B cell (primary cell): ENCODE measurements at regions not wholly inside any gene's neighbourhood (a gene's known extent, or its start where the extent isn't known, plus 50 kb on each side); places are given as distances from the start of the nearest gene placed in this dataset.
"Not testable (repeated sequence)": the region's sequence is repeated elsewhere in the genome, so short reads cannot be mapped to it uniquely, and the experiment has no call there.

ENCODE experiments used
- ATAC-seq: fragments of 200-7000 bp; cut with Tn5 transposase; one replicate; pipeline ENCODE4 v1.10.0; 2021; ENCODE audit warnings: low read depth, mild to moderate bottlenecking, moderate number of reproducible peaks, moderate library complexity
- CTCF ChIA-PET: fragments of 350-600 bp; sonication (Branson Sonifier 250); formaldehyde crosslinking; loops from one replicate; lab custom pipeline; 2021; ENCODE audit warnings: antibody characterized with exemption, inconsistent platforms; lab: Charles Lee
- POLR2A ChIA-PET: fragments of 350-600 bp; sonication (Branson Sonifier 250); formaldehyde crosslinking; loops from one replicate; lab custom pipeline; 2021; ENCODE audit warnings: antibody characterized with exemption; lab: Charles Lee
- DNase-seq: peaks from one replicate; pipeline ENCODE4 v3.0.0; 2013
- H2AFZ ChIP-seq: 2 replicates; pipeline ENCODE4 v1.6.1; 2012; ENCODE audit warnings: mild to moderate bottlenecking, low read depth, low read length; ENCODE audit not compliant: insufficient read depth, poor library complexity, severe bottlenecking
- H3K27ac ChIP-seq, 2 donors: 1 replicate in 1 of 2; 2 replicates in 1 of 2; pipeline ENCODE4 v1.5.1; 2012 to 2013; ENCODE audit warnings: low read length in 2 of 2, mild to moderate bottlenecking in 2 of 2, moderate library complexity in 1 of 2
- H3K27me3 ChIP-seq, 4 experiments: fragments of 200-600 bp in 1 of 4; sonication (generic) in 1 of 4; replicated peaks in 1 of 4; 1 replicate in 2 of 4; 2 replicates in 2 of 4; pipeline versions ENCODE4 v1.6.1 to v1.7.0; 2013 to 2016; ENCODE audit warnings: low read length in 3 of 4, mild to moderate bottlenecking in 2 of 4, mixed read lengths in 1 of 4, moderate library complexity in 1 of 4; ENCODE audit not compliant: insufficient read depth in 4 of 4, control insufficient read depth in 3 of 4; ENCODE audit errors: control extremely low read depth in 1 of 4
- H3K36me3 ChIP-seq, 2 experiments: replicated peaks in 1 of 2; 1 replicate in 1 of 2; 2 replicates in 1 of 2; pipeline versions ENCODE4 v1.6.1 to v1.7.1; 2013; ENCODE audit warnings: low read length in 1 of 2; ENCODE audit not compliant: insufficient read depth in 2 of 2, control insufficient read depth in 1 of 2; ENCODE audit errors: control extremely low read depth in 1 of 2, extremely low read depth in 1 of 2
- H3K4me1 ChIP-seq, 2 donors: fragments of 200-600 bp in 1 of 2; sonication (generic) in 1 of 2; 1 replicate in 1 of 2; 2 replicates in 1 of 2; pipeline versions ENCODE4 v1.5.1 to v1.6.1; 2013 to 2017; ENCODE audit warnings: low read length in 2 of 2; ENCODE audit not compliant: control insufficient read depth in 2 of 2, insufficient read depth in 2 of 2
- H3K4me2 ChIP-seq: replicated peaks from 2 replicates; pipeline ENCODE3; 2012; ENCODE audit warnings: mild to moderate bottlenecking, low read depth, low read length; ENCODE audit not compliant: poor library complexity, severe bottlenecking
- H3K4me3 ChIP-seq, 5 experiments: fragments of 200-600 bp in 1 of 5; sonication (generic) in 1 of 5; 1 replicate in 3 of 5; 2 replicates in 2 of 5; pipeline versions ENCODE4 v1.5.1 to v1.7.0; 2011 to 2016; ENCODE audit warnings: low read length in 4 of 5, mild to moderate bottlenecking in 4 of 5, low read depth in 2 of 5, control low read depth in 1 of 5, moderate library complexity in 1 of 5; ENCODE audit not compliant: insufficient read depth in 1 of 5; ENCODE audit errors: control extremely low read depth in 1 of 5, extremely low read depth in 1 of 5
- H3K79me2 ChIP-seq: fragments of 200-600 bp; sonication (generic); one replicate; pipeline ENCODE4 v1.6.0; 2016; ENCODE audit warnings: low read length; ENCODE audit not compliant: control insufficient read depth, insufficient read depth
- H3K9ac ChIP-seq: fragments of 200-600 bp; sonication (generic); 2 replicates; pipeline ENCODE4 v1.6.1; 2017; ENCODE audit warnings: mild to moderate bottlenecking, low read length, moderate library complexity
- H3K9me3 ChIP-seq, 3 donors: one replicate each; pipeline versions ENCODE4 v1.6.1 to v1.7.1; 2013; ENCODE audit warnings: low read length in 2 of 3; ENCODE audit not compliant: control insufficient read depth in 2 of 3, insufficient read depth in 1 of 3; ENCODE audit errors: control extremely low read depth in 1 of 3
- H4K20me1 ChIP-seq: 2 replicates; pipeline ENCODE4 v1.6.0; 2012; ENCODE audit warnings: mild to moderate bottlenecking, low read length; ENCODE audit not compliant: insufficient read depth, control insufficient read depth, poor library complexity, severe bottlenecking
- H3K27ac Mint-ChIP-seq: one replicate; pipeline ENCODE4 v1.8.0; 2021; ENCODE audit warnings: mixed read lengths
- H3K27me3 Mint-ChIP-seq: one replicate; pipeline ENCODE4 v1.8.0; 2021; ENCODE audit warnings: mixed read lengths
- H3K4me1 Mint-ChIP-seq: one replicate; pipeline ENCODE4 v1.8.0; 2021; ENCODE audit warnings: mixed read lengths
- H3K4me3 Mint-ChIP-seq: one replicate; pipeline ENCODE4 v1.8.0; 2021; ENCODE audit warnings: mixed read lengths
- H3K9me3 Mint-ChIP-seq: one replicate; pipeline ENCODE4 v1.8.0; 2022; ENCODE audit warnings: mixed read lengths; ENCODE audit not compliant: insufficient read depth
- CTCF ChIP-seq: fragments of 200-600 bp; IDR thresholded peaks from one replicate; pipeline ENCODE4 v1.8.0; 2022; ENCODE audit warnings: antibody characterized with exemption, mild to moderate bottlenecking
- EZH2 ChIP-seq: IDR thresholded peaks from 2 replicates; pipeline ENCODE4 v1.6.1; 2012; ENCODE audit warnings: borderline replicate concordance, low read depth, mild to moderate bottlenecking, moderate library complexity, low read length; ENCODE audit not compliant: insufficient read depth, poor library complexity, severe bottlenecking
- WGBS: methylation state at CpG from one replicate; pipeline ENCODE4 v1.1.5; 2013; ENCODE audit warnings: missing lambda C conversion rate; ENCODE audit not compliant: insufficient coverage; 5-methylcytosine and 5-hydroxymethylcytosine counted together
- intact Hi-C: fragments of 100-400 bp; cut with micrococcal nuclease; formaldehyde crosslinking; loops from one replicate; pipeline ENCODE4 v1.10.0; 2022

- H3K27me3 Mint-ChIP-seq, result no peaks in the 10 kb centered on the region
Measured at GRCh38 chr1:196043268-196043667, 565.0 kb downstream of the KCNT2 start.

GRCh38 chr1:196034080-196034706, 574.0 kb downstream of the KCNT2 start:
- Histone ChIP-seq H2AFZ (no peak overlapping the region), H3K27me3 (no peaks in the 10 kb centered on the region), H3K4me2 (no peak overlapping the region), H4K20me1 (no peaks in the 10 kb centered on the region), H3K27ac (no peak overlapping the region), H3K4me3 (no peak overlapping the region), H3K4me1 (no peaks in the 10 kb centered on the region), H3K9me3 (no peaks in the 10 kb centered on the region), H3K79me2 (no peaks in the 10 kb centered on the region), H3K36me3 (no peaks in the 10 kb centered on the region), H3K9ac (no peak overlapping the region)
- H3K4me3 Mint-ChIP-seq, result no peak overlapping the region
- intact Hi-C loops, result no loop called here
- peaks cover 3% of the 10 kb centered on the region for H3K9me3 Mint-ChIP-seq
- no peak for TF ChIP-seq EZH2
- TF ChIP-seq CTCF, result no peak
- no peaks in the 10 kb centered on the region for H3K4me1 Mint-ChIP-seq
- WGBS, result no CpG with 5 or more reads among the region's 6 CpGs
- ATAC-seq (no peak), DNase-seq (no peak)
- ChIA-PET POLR2A (no interaction called here), CTCF (no interaction called here)
- no peak overlapping the region for H3K27ac Mint-ChIP-seq
- H3K27me3 Mint-ChIP-seq, result no peaks in the 10 kb centered on the region

More at GRCh38 chr1:196043268-196043667, 565.0 kb downstream of the KCNT2 start:
- H3K27ac Mint-ChIP-seq, result no peak overlapping the region
- no peaks in the 10 kb centered on the region for H3K27me3 ChIP-seq
- ATAC-seq (no peak), DNase-seq (no peak)
- peaks cover 0 to 1% (median 0%) of the 10 kb centered on the region in 3 donors for H3K9me3 ChIP-seq
- intact Hi-C loops, result no loop called here
- no peaks in the 10 kb centered on the region for H3K79me2 ChIP-seq
- no peak overlapping the region for H3K4me3 ChIP-seq
- ChIA-PET CTCF (no interaction called here), POLR2A (no interaction called here)
- no peak overlapping the region for H3K27ac ChIP-seq
- H3K36me3 ChIP-seq, result no peaks in the 10 kb centered on the region
- no peak overlapping the region for H3K4me3 Mint-ChIP-seq
- no peak overlapping the region for H3K9ac ChIP-seq
- H3K9me3 Mint-ChIP-seq, result peaks cover 7% of the 10 kb centered on the region
- H3K4me1 ChIP-seq, result no peaks in the 10 kb centered on the region
- H4K20me1 ChIP-seq, result no peaks in the 10 kb centered on the region
- TF ChIP-seq EZH2 (no peak), CTCF (no peak)
- no peak overlapping the region for H3K4me2 ChIP-seq
- no peak overlapping the region for H2AFZ ChIP-seq
- no peaks in the 10 kb centered on the region for H3K4me1 Mint-ChIP-seq
- WGBS, result no CpG with 5 or more reads among the region's 2 CpGs

GRCh38 chr1:196031387-196031786, 576.9 kb downstream of the KCNT2 start:
- not testable (repeated sequence) for H3K27ac Mint-ChIP-seq

More at GRCh38 chr1:196031387-196031786, 576.9 kb downstream of the KCNT2 start:
- H3K4me2 ChIP-seq, POLR2A ChIA-PET, H2AFZ ChIP-seq, H3K4me3 Mint-ChIP-seq, H3K4me1 ChIP-seq, H3K27ac ChIP-seq, H3K9me3 Mint-ChIP-seq, H4K20me1 ChIP-seq, H3K4me3 ChIP-seq, intact Hi-C loops, H3K36me3 ChIP-seq, H3K79me2 ChIP-seq, H3K27me3 ChIP-seq, H3K9me3 ChIP-seq, H3K9ac ChIP-seq, H3K4me1 Mint-ChIP-seq, ATAC-seq, H3K27me3 Mint-ChIP-seq, DNase-seq, CTCF ChIA-PET: not testable (repeated sequence)
- no CpG with 5 or more reads among the region's 2 CpGs for WGBS
